Astrocyte (in vitro differentiated cells and primary cell): ENCODE measurements at regions not wholly inside any gene's neighbourhood (a gene's known extent, or its start where the extent isn't known, plus 50 kb on each side); places are given as distances from the start of the nearest gene placed in this dataset.

Experiments used
- CTCF ChIP-seq: IDR thresholded peaks from 2 replicates; pipeline ENCODE4 v1.5.1; 2011; ENCODE audit warnings: low read depth, mild to moderate bottlenecking, inconsistent platforms, low read length, moderate library complexity; ENCODE audit not compliant: insufficient read depth
- EZH2 ChIP-seq: IDR thresholded peaks from 2 replicates; pipeline ENCODE4 v1.6.1; 2012; ENCODE audit warnings: mild to moderate bottlenecking, low read length, inconsistent platforms; ENCODE audit not compliant: insufficient read depth

GRCh38 chr2:21303876-21304275 is 180.1 kb downstream of the TDRD15 start:
- TF ChIP-seq EZH2 (no peak), CTCF (no peak)
